GM12865 (cell line): ENCODE measurements at regions not wholly inside any gene's neighbourhood (a gene's known extent, or its start where the extent isn't known, plus 50 kb on each side); places are given as distances from the start of the nearest gene placed in this dataset.
"Not testable (repeated sequence)": the region's sequence is repeated elsewhere in the genome, so short reads cannot be mapped to it uniquely, and the experiment has no call there.

Source experiments
- DNase-seq: peaks from one replicate; pipeline ENCODE4 v3.0.0; 2010; ENCODE audit warnings: low read depth
- H3K4me3 ChIP-seq: 2 replicates; pipeline ENCODE4 v1.5.1; 2011; ENCODE audit warnings: mild to moderate bottlenecking, low read depth, low read length, control low read depth
- CTCF ChIP-seq: IDR thresholded peaks from 2 replicates; pipeline ENCODE4 v1.5.1; 2011; ENCODE audit warnings: low read length, control low read depth, low read depth, inconsistent platforms; ENCODE audit not compliant: insufficient read depth; ENCODE audit errors: missing control alignments

- no peak for TF ChIP-seq CTCF
- DNase-seq: no peak
- no peak overlapping the region for H3K4me3 ChIP-seq
Measured at GRCh38 chr1:232859216-232859615, 54.0 kb downstream of the MAP10 start.

GRCh38 chr1:232861107-232861506 lies 55.9 kb downstream of the MAP10 start:
- TF ChIP-seq CTCF: no peak
- H3K4me3 ChIP-seq: no peak overlapping the region
- no peak for DNase-seq

DNA sequence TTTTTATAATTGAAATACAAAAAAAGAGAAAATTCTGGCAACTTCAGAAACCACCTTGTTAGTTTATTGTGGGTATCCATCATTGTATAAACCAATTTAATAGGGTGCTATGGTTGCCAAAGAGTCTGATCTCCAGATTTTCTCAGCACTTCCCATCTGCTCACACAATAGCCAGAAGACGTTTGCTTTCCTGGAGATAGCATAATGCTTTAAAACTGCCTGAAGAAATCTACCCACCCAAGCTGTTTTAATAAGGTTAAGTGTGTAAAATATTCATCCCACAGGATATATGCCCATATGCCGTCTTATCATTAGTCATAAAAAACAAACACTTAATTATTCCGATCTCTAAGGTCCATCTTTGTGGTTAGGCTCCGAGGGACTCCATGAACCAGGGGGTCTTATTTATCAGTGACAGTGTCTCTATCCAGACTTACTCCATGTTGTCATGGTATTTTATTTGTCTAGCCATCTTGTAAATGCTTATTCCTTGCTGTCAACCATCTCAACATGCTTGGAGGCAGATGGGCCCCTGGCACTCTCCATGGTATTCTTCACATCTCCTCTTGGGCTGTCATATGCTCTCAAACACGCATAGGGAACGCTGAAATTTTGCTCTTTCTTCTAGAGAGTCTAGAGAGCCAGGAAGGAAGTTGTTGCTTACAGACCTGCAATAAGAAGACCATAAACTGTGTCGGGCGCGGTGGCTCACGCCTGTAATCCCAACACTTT lies 58.5 kb downstream of the MAP10 start:
- no peak for TF ChIP-seq CTCF
- H3K4me3 ChIP-seq: no peak overlapping the region
- no peak for DNase-seq

DNA sequence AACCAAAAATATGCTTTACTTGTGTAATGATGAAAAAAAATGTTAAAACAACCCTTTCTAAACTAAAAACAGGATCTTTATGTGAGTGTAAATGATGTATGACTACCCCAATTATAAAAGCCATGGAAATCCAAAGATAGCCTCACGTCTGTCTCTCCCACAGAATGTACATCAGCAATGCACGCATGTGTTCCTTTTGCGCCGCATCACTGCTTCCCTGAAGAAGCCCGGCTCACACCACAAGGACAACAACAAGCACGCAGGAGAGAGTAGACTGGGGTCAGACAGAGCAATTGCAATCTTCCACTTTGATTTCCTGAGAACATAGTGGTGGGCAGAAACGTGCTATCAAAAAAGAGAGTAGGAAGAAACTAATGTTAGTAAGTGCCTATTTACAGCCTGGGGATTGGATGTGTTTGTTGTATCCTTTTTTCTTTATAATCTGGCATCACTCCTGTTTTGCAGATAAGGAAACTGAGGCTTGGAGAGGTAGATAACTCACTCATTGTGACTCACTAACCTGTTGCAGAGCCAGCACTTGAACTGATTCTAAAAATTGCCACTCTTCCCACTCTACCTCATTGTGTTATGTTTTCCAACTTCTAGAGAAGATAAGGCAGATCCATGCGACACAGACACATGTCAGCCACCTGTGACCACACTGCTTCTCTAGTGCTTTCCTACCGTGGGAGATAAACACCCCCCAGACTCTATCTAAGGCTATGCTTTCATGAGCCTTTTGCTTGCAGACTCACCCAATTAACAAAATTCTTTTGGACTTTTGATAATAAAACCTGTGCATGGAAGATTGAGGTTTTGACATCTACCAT lies 60.1 kb downstream of the MAP10 start:
- no peak for TF ChIP-seq CTCF
- no peak overlapping the region for H3K4me3 ChIP-seq
- no peak for DNase-seq

- no peak for DNase-seq
- no peak for TF ChIP-seq CTCF
- H3K4me3 ChIP-seq: no peak overlapping the region
Measured at GRCh38 chr1:232868793-232869491, 63.7 kb downstream of the MAP10 start.

- DNase-seq, H3K4me3 ChIP-seq: not testable (repeated sequence)
Measured at GRCh38 chr1:232871291-232871969, 66.2 kb downstream of the MAP10 start.

DNA sequence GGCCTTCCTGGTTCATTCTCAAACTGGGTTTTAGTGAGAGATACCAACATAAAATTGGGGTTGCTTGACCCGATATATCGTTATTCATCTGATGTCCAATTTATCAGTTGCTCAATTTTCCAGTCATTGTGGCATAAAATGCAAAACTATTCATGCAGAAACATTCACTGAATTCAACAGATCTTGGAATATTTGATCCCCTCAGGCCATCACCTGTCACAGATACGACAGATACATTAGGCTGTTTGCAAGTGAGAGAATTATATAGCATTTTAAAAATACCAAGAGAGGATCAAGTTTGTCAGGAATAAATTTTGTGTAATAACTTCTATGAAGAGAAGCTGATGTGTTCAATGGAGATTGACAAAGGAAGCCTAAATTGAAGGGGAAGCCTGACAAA lies 67.1 kb downstream of the MAP10 start:
- H3K4me3 ChIP-seq: no peak overlapping the region
- no peak for TF ChIP-seq CTCF
- no peak for DNase-seq
